Stimulated activated CD8-positive, alpha-beta memory T cell treated with anti-CD3 and anti-CD28 coated beads, Interleukin-15, amount 100 ng/mL, for 1 hour (primary cell): ENCODE measurements at regions not wholly inside any gene's neighbourhood (a gene's known extent, or its start where the extent isn't known, plus 50 kb on each side); places are given as distances from the start of the nearest gene placed in this dataset.
"Not testable (repeated sequence)": the region's sequence is repeated elsewhere in the genome, so short reads cannot be mapped to it uniquely, and the experiment has no call there.

Experiments
- DNase-seq: peaks from one replicate; pipeline ENCODE4 v3.0.0-alpha.2; 2020; ENCODE audit warnings: low read depth

DNA sequence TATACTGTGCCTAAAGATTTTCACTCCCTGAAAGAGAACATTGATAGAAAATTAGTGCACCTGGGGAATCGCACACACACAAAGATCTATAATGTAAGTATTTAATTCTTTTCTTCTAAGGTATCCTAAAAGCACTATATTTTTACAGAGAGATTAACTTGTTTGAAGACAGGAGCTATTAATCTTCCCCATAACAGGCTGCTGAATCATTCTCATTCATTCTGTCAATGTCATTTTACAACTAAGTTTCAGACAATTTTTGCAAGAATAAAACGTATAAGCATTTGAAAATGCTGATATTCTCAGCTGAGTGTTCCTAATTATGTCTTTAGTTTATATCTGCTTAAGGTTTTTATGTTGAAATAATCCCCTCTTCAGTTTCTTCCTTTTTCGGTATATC is 776.7 kb downstream of the NXPH1 start:
- DNase-seq, result no peak

DNA sequence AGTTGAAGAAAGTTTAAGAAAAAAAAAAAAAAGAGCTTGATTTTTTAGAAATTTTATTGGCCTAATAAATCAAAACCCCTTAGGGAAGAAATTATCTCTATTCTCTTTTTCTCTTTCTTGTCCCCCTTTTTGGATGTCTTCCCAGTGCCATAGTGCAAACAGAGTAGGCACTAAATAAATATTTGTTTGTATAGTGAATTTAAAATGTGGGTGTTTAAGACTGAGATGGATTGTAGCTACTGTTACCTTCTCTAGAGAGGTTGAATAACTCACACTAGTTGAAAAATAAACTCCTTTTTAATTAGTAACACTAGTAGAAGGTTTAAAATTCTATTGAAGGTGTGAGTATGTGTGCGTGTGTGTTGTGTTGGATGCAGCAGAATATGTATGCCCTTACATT is 783.8 kb downstream of the NXPH1 start:
- DNase-seq, result no peak

DNA sequence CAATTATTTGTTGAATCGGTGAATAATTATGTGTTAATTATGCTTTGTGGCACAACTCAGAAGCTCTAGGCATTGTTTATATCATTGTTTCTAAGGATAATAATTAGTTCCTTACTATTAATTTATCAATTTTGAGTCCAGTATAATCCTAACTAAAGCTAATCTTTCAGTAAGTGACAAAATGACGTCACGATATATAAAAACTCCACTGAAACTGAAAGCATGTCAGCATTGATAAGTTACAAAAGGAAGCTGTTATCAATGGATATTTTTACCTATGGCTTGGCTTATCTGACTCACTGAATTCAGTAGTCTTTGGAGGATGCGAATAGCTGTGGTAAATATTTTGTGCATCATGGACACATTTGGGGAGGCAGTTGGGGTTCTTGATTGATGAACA is 793.1 kb downstream of the NXPH1 start:
- DNase-seq, result no peak

DNA sequence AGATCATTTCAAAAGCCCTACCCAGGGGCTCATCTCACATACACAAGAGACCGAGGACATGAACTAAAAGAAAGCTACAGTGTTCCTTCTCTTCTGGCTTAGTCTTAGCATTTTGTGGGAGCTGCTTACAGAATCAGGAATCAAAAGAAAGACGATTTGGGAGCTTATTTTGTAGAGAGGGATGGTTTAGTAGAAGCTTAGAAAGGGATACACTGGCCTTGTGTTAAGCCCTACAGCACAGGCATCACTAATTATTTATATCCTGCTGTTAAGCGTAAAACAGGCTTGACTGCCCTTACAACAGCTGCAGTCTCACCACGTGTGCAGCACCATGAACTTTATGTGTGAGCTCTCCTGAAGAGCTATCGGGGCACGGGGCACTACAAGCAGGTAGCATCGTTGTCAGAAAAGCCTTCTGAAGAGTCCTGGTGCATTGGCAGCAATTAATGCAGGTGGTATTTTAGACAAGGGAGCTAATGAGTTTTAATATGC is 798.3 kb downstream of the NXPH1 start:
- no peak for DNase-seq

DNA sequence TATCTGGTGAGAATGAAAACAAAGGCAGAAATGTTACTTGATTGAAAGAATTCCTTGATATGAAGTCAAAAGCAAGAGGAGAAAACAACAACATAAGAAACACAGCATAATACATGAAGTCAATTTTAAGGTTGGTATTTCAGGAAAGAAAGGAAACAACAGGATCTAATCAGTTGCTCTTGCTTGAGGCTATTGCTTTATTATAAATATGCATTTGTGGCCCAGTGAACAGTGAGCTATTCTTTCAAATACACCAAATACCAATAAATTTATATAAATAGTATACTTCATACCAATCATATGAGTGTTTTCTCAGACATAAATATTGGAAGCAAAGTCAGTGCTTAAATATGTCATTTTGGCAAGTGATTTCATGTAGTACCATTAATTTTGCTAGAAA is 806.6 kb downstream of the NXPH1 start:
- no peak for DNase-seq

DNA sequence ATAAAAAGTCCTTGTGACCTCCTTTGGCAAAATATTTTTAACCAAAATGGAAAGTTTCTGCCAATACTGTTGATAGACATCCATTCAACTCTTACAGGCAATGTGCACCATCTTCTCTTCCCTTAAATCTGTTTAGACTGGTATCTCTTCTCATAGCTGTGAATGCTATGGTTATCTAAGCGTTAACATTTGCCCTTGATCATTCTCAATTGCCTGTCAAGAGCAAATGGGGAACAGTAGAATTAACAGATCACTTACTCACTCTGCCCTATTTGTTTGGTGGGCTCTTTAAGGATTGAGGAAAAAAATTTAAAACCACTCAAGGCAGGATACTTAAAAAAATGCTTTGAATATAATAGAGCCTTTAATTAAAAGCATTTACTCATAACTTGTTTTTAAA is 808.4 kb downstream of the NXPH1 start:
- DNase-seq, result no peak

DNA sequence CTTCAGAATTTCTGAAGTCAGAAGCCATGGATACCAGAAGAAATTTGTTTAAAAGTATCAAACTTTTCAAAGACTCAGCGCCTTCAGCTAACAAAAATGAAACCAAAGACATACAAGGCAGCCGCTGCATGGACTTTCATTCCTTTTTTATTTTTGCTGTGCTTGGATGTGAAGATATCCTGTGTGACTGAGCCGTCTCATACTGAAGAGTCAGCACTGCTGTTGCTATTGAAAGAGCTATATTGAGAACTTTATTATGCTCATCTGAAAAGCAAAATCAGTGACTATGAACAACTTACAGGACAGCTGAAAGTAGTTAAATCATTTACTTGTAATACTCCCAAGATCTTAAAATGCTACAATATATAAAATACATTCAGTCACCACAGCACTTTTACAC is 809.2 kb downstream of the NXPH1 start:
- no peak for DNase-seq

DNA sequence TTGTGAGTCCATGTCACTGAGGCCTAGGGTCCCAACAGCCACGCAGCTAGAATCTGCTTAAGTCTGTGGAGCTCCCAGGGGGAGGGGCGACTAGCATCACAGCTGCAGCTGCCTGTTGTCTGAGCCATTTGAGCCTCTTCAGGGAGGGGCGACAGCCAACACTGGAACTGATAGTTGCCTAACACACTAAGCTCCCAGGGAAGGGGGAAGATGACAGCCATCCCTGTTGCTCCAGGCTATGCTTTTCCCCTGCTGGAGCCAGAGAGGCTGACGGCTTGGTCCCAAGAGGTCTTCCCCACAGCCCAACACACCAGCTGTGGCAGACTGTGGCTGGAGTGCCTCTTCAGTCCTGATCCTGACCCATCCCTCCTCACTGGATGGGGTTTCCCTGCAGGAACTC is 817.5 kb downstream of the NXPH1 start:
- no peak for DNase-seq

DNA sequence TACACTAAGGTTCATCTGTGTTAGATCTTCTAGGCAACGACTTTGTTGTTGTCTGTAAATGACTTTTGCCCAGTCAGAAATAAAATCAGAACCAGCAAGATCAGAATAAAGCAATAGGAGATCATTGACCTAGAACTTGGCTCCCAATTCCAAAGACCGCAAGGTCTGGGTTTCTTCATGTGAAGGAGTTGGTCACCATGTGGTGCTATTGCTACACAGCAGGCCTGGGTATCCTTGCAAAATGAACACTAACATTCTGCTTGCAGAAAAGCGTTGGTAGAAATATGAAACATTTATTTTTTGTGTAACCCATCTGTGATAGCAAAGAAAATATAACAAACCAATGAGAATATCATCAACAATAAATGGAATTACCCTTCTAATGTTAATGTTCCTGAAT is 831.0 kb downstream of the NXPH1 start:
- DNase-seq, result no peak

DNA sequence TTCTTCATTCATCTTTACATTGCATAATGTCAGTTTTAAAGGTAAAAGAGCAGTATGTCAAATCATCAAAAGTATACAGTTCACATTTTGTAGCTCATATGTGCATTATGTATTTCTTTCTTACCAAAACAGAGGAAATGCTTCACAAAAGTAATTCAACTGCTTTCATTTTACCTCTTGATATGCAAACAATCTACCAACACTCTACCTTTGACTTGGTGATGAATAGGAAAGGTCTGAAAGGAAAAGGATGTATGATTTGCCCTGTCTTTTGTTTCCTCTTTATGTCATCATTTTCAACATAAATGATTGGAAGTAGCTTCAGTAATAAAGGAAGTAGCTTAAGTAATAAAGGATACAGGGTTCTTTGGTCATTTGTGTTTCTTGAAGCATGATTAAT is 846.7 kb downstream of the NXPH1 start:
- DNase-seq, result no peak

DNA sequence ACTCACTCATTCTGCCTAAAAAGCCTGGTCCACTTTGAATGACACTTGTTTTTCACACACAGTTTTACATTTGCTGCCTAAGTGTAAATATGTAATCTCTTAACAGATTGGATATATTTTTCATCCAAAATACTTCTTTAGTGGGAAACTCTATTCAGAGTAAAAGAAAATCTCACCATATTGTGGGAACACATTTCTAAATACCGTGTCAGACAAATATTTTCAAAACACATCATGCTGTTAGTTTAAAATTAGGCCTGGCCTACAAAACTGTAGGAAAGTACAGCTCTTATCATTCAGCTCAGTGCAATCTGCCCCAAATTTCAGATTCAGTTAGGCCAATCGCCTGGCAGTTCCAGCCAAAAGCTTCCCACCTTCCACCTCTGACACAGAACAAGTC is 849.8 kb downstream of the NXPH1 start:
- DNase-seq, result no peak

DNA sequence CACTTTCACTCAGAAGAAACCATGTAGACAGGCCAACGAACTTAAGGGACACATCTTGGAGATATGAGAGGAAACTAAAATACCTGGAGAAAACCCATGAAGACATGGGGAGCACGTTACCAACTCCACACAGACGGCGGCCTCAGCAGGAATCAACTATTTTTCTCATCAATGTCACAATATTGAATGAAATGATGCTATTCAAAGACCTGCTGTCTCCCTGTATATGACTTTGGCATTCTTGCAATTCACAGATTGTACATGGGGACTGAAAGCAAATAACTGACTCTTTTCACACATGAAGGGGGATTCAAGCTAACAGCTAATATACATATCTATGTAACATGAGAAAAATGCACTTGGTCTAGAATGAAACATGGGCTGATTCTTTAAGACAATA is 869.0 kb downstream of the NXPH1 start:
- DNase-seq, result no peak

DNA sequence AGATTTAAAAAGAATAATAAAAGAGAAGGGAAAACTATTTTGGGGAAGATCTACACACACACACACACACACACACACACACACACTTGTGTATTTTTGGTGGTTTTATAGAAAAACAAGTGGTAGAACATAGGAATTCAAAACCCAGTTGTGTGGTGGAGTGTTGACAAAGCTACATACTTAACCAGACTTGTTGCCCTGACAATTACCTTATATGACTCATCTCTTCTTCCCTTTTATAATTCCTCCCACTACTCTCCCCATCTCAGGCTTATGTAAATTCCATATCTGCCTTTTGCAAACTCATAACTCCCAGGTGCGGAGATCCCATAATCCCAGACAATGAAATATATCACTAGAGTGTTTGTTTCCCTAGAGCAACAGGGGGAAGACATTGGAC is 873.7 kb downstream of the NXPH1 start:
- DNase-seq, result no peak

DNA sequence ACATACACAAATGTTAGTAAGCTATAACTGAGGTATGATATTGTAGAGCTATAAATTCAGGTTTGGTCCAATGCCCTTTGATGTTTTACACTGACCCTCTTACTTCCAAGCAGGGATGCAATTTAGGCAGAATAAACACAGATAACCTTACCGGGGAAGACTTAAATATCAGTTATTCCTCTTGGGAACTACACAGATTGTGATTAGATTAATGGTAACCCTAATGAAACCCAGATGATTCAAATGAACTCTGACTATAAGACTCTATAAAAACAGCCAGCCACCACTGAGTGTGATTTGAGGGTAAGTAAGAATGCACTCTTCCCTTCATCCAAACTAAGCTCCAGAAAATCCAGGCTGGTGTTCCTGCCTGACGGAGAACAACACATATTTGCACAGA is 891.1 kb downstream of the NXPH1 start:
- DNase-seq, result no peak

DNA sequence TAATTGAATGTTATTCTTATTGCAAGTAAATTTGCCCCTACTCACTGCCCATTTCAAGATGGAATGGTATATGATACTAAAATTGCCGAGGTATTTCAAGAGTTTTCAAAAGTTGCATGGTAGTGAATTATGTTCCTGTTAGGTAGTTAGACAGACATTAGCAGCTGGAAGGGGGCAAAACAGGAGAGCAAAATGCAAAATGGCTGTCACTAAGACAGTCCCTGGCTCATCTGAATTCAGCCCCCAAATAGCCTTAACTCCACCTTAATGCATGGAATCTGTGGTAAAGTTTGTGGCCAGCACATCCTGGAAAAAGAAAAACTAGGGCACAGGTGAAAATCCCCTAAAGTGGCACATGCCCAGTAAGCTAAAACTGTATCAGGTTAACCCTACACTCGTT is 894.9 kb downstream of the NXPH1 start:
- DNase-seq, result no peak

DNA sequence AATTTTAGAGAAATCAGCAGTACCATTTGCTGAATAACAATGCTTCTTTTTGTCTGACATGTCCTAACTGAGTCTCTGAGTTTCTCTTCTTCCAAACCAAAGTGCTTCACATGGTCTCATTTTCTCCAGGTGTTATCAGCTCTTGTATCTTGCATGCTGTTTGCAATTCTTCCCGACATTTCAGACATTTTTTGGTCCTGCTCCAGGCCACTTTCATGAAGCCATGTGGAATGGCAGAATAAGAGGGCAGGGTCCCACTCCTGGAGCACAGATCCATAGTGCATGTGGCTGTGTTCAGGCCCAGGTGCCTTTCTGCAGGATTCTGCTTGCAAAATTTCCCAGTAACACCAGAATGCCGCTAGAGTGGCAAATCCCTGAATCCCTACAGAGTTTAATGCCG is 916.2 kb downstream of the NXPH1 start:
- DNase-seq, result no peak

DNA sequence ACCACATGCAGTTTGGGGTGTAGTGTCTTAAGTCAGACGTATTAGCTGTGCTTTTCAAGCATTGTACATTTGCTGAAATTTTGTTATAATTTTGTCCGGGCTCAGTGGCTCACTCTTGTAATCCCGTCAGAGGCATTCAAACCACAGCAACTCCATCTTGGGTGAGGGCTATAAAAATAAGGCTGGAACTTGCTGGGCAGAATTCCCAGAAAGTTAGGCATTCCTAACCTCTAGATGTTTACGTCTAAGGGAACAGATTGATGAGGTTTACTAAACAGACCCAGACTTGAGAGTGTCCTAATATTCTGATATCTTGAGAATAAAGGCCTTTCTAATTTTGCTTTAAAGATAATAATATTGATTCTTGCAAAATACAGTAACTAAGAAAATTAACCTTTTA is 957.8 kb downstream of the NXPH1 start:
- DNase-seq, result no peak

DNA sequence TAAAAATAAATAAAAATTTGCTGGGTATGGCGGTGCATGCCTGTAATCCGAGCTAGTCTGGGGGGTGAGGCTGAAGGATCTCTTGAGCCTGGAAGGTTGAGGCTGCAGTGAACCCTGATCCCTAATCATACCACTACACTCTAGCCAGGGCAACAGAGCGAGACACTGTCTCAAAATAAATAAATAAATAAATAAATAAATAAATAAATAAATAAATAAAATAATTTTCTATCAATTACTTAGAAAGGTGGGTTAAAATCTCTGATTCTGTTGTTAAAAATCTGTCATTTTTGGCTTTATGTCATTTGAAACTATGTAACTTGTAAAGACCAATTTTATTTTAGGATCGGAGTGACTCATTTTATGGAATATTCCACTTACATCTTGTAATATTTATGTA is 958.6 kb downstream of the NXPH1 start:
- no peak for DNase-seq

DNA sequence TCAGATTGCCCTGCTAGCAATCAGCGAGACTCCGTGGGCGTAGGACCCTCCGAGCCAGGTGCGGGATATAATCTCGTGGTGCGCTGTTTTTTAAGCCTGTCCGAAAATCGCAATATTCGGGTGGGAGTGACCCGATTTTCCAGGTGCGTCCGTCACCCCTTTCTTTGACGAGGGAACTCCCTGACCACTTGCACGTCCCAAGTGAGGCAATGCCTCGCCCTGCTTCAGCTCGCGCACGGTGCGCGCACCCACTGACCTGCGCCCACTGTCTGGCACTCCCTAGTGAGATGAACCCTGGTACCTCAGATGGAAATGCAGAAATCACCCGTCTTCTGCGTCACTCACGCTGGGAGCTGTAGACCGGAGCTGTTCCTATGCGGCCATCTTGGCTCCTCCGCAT is 971.0 kb downstream of the NXPH1 start:
- not testable (repeated sequence) for DNase-seq

DNA sequence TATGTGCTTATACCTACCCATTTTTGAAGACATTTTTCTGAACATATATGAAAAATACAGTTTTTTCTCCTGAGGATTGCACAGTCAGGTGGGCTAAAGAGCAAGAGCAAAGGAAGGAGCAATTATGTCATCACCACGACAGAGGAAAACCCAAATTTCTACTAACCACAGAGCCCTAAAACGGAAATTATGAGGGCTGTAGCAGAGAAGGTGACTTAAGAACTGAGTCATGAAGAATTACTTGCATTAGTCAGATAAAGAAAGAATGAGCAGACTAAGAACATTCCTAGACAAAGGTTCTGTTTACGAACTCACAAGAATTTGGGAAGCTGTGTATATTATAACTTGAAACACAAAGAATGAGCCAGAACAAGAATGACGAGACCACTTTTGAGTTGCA is 974.4 kb downstream of the NXPH1 start:
- DNase-seq, result no peak

DNA sequence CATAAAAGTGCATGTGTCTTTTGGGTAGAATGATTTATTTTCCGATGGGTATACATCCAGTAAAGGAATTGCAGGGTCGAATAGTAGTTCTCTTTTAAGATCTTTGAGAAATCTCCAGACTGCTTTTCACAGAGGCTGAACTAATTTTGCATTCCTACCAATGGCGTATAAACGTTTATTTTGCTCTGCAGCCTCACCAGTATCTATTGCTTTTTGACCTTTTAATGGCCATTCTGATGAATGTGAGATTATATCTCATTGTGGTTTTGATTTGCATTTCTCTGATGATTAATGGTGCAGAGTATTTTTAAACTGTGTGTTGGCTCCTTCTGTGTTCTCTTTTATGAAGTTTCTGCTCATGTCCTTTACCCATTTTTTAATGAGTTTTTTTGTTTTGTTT is 1020.1 kb downstream of the NXPH1 start:
- no peak for DNase-seq

DNA sequence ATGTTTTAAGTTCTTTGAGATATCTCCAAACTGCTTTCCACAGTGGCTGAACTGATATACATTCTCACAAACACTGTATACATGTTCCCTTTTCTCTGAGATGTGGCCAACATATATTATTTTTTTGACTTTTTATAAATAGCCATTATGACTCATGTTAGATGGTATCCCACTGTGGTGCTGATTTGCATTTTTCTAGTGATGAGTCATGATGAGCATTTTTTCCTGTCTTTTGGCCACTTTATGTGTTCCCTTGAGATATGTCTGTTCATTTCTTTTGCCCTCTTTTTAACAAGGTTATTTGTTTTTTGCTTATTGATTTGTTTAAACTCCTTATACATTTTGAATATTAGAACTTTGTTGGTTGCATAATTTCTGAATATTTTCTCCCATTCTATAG is 1055.1 kb downstream of the NXPH1 start:
- DNase-seq, result no peak

DNA sequence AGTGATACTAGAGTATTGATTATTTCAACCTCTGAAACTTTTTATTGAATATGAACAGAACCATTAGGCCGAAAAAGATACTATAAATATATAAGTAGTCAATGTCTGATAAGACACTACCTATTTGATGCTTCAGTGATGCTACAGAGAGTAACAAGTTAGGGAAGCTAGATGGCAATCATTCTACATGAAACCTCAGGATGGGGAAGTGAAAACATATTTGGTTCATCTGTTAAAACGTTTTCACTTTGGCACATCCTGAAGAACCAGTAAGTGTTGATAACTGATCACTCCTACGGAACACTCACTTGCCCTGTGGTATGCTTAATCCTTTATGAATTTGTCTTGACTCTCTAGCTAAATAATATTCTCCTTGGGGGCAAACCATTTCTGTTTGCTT is 1064.9 kb downstream of the NXPH1 start:
- DNase-seq, result no peak

DNA sequence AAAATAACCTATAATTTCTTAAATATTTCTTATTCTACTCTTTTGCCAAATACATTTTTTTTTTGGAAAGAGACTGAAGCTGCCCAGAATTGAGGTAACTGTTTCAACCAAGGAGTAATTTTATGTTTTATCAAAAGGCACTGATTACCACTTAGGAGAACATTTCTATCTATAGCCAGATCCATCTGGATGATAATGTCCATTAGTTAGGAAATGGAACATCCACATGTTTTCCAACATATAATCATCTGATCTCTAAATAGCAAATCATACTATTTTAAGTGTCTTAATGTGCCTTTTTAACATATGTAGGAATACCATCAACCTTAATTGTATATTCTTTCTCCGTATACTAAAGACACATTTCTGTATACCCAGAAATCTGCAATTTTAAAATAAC is 1068.9 kb downstream of the NXPH1 start:
- DNase-seq, result no peak

DNA sequence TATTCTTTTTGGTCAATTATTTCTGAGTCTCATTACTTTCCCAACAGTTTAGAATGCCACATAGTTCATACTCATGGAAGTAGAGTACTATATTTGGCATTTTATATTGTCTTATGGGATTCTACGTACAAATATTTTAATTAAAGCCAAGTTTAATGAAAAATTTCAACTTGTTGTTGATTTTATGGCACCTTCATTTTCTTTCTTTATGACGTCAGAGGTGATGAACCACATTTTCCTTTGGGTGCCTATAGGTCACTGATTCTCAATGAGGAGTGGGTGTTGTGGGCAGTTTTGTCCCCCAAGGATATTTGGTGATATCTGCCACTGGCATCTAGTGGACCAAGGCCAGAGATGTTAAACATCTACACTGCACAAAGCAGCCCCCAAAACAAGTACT is 1071.3 kb downstream of the NXPH1 start:
- DNase-seq, result no peak
